MM.1S (cell line): ENCODE measurements at regions not wholly inside any gene's neighbourhood (a gene's known extent, or its start where the extent isn't known, plus 50 kb on each side); places are given as distances from the start of the nearest gene placed in this dataset.

Experiments used
- CTCF ChIP-seq: fragments of 300-600 bp; sonication (generic); IDR thresholded peaks from 2 replicates; pipeline ENCODE4 v1.5.1; 2016; ENCODE audit warnings: antibody characterized with exemption, low read length, mixed read lengths
- EZH2 ChIP-seq: fragments of 300-600 bp; sonication (generic); optimal IDR thresholded peaks from 2 replicates; pipeline ENCODE3; 2017; ENCODE audit warnings: low read depth, mild to moderate bottlenecking, antibody characterized with exemption, low read length, mixed read lengths
- EZH2phosphoT487 ChIP-seq: fragments of 300-600 bp; sonication (generic); IDR thresholded peaks from 2 replicates; pipeline ENCODE4 v1.6.1; 2018; ENCODE audit warnings: antibody characterized with exemption, low read length

GRCh38 chr10:117863771-117864170 lies 183.0 kb downstream of the RAB11FIP2 start:
- TF ChIP-seq CTCF (no peak), EZH2phosphoT487 (no peak), EZH2 (no peak)
